Neural crest cell (in vitro differentiated cells): ENCODE measurements at regions not wholly inside any gene's neighbourhood (a gene's known extent, or its start where the extent isn't known, plus 50 kb on each side); places are given as distances from the start of the nearest gene placed in this dataset.

Experiments used
- DNase-seq: peaks from one replicate; pipeline ENCODE4 v3.0.0; 2021; ENCODE audit warnings: low read depth, mixed read lengths, low spot score
- H3K27ac Mint-ChIP-seq: one replicate; pipeline ENCODE4 v1.8.0; 2021; ENCODE audit warnings: mild to moderate bottlenecking, mixed read lengths; ENCODE audit not compliant: unreplicated experiment
- H3K27me3 Mint-ChIP-seq: 2 replicates; pipeline ENCODE4 v1.8.0; 2021; ENCODE audit warnings: low read depth, mild to moderate bottlenecking, mixed read lengths
- H3K36me3 Mint-ChIP-seq: 2 replicates; pipeline ENCODE4 v1.8.0; 2021; ENCODE audit warnings: low read depth, mild to moderate bottlenecking, mixed read lengths
- H3K4me1 Mint-ChIP-seq: 2 replicates; pipeline ENCODE4 v1.8.0; 2021; ENCODE audit warnings: mixed read lengths
- H3K4me3 Mint-ChIP-seq: one replicate; pipeline ENCODE4 v1.8.0; 2021; ENCODE audit warnings: mild to moderate bottlenecking, mixed read lengths
- H3K9me3 Mint-ChIP-seq: 2 replicates; pipeline ENCODE4 v1.8.0; 2021; ENCODE audit warnings: mixed read lengths
- TF ChIP-seq, protein P1 (sequence below): fragments of 200-600 bp; sonication (generic); conservative IDR thresholded peaks from 2 replicates; pipeline ENCODE4 v1.5.0; 2021; ENCODE audit warnings: antibody characterized with exemption, mild to moderate bottlenecking

- Mint-ChIP-seq H3K27ac (no peak overlapping the region), H3K36me3 (no peaks in the 10 kb centered on the region), H3K4me1 (no peaks in the 10 kb centered on the region), H3K4me3 (no peak overlapping the region), H3K9me3 (no peaks in the 10 kb centered on the region), H3K27me3 (no peaks in the 10 kb centered on the region)
- TF ChIP-seq, protein P1, sequence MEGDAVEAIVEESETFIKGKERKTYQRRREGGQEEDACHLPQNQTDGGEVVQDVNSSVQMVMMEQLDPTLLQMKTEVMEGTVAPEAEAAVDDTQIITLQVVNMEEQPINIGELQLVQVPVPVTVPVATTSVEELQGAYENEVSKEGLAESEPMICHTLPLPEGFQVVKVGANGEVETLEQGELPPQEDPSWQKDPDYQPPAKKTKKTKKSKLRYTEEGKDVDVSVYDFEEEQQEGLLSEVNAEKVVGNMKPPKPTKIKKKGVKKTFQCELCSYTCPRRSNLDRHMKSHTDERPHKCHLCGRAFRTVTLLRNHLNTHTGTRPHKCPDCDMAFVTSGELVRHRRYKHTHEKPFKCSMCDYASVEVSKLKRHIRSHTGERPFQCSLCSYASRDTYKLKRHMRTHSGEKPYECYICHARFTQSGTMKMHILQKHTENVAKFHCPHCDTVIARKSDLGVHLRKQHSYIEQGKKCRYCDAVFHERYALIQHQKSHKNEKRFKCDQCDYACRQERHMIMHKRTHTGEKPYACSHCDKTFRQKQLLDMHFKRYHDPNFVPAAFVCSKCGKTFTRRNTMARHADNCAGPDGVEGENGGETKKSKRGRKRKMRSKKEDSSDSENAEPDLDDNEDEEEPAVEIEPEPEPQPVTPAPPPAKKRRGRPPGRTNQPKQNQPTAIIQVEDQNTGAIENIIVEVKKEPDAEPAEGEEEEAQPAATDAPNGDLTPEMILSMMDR = no peak
- DNase-seq = no peak
Observed at GRCh38 chr1:170803711-170804110, 131.6 kb upstream of the MROH9 start.

GRCh38 chr1:170804419-170804818, 130.9 kb upstream of the MROH9 start:
- H3K9me3 Mint-ChIP-seq = no peaks in the 10 kb centered on the region
- H3K4me1 Mint-ChIP-seq = no peaks in the 10 kb centered on the region
- H3K27ac Mint-ChIP-seq = no peak overlapping the region
- no peak for DNase-seq
- TF ChIP-seq, protein P1 = no peak
- H3K4me3 Mint-ChIP-seq = no peak overlapping the region
- no peaks in the 10 kb centered on the region for H3K36me3 Mint-ChIP-seq
- no peaks in the 10 kb centered on the region for H3K27me3 Mint-ChIP-seq

- Mint-ChIP-seq H3K9me3 (no peaks in the 10 kb centered on the region), H3K4me3 (no peak overlapping the region), H3K4me1 (no peaks in the 10 kb centered on the region), H3K27ac (no peak overlapping the region), H3K27me3 (no peaks in the 10 kb centered on the region), H3K36me3 (no peaks in the 10 kb centered on the region)
- TF ChIP-seq, protein P1 = no peak
- no peak for DNase-seq
Observed at GRCh38 chr1:170804879-170805278, 130.5 kb upstream of the MROH9 start.

- DNase-seq = no peak
- Mint-ChIP-seq H3K9me3 (no peaks in the 10 kb centered on the region), H3K36me3 (no peaks in the 10 kb centered on the region), H3K27ac (no peak overlapping the region), H3K27me3 (no peaks in the 10 kb centered on the region), H3K4me3 (no peak overlapping the region), H3K4me1 (no peaks in the 10 kb centered on the region)
- TF ChIP-seq, protein P1 = no peak
Observed at GRCh38 chr1:170806961-170807360, 128.4 kb upstream of the MROH9 start.

DNA sequence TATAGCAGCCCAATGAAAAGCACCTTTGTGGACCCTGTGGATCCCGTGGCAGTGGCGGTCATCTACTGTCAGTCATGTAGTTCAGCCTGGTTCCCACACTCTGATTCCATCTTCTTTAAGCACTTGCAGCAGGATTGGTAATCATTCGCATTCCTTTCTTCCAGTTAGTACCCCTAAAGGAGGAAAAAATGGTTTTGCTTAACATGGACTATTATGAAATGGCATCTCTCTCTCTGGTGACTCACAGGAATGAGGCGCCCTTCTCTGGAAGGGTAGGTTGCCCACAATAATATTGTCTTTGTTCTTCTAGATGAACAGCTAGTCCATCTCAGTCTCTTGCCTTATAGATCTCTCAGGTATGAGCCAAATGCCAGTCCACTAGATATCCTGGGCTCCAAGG, 127.9 kb upstream of the MROH9 start:
- TF ChIP-seq, protein P1 = no peak
- no peaks in the 10 kb centered on the region for H3K9me3 Mint-ChIP-seq
- H3K27ac Mint-ChIP-seq = no peak overlapping the region
- no peaks in the 10 kb centered on the region for H3K27me3 Mint-ChIP-seq
- H3K4me1 Mint-ChIP-seq = no peaks in the 10 kb centered on the region
- H3K4me3 Mint-ChIP-seq = no peak overlapping the region
- no peak for DNase-seq
- peaks cover 2% of the 10 kb centered on the region for H3K36me3 Mint-ChIP-seq
